HG03108 (cell line): ENCODE measurements at regions not wholly inside any gene's neighbourhood (a gene's known extent, or its start where the extent isn't known, plus 50 kb on each side); places are given as distances from the start of the nearest gene placed in this dataset.
"Not testable (repeated sequence)": the region's sequence is repeated elsewhere in the genome, so short reads cannot be mapped to it uniquely, and the experiment has no call there.

Experiments
- ATAC-seq: cut with Tn5 transposase; IDR thresholded peaks from one replicate; pipeline ENCODE4 v1.9.1; 2021; ENCODE audit warnings: moderate library complexity; ENCODE audit not compliant: unreplicated experiment

DNA sequence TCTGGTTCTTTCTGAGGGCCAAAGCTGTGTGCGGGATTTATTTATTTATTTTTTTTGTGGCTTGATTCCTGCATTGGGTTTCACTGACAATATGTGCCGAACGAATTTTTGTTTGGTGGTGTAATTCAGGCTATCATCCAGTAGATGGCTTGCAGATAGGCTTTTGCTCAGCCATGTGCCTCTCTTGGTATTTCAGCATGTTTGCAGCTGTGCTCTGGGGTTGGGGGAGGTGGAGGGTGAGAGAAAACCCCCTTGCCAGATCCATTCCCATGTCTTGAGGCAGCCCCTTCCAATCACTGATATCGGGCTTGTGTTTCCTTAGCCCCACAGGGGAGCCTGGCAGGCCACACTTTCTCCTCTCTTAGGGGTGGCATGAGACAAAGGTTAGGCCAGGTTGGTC is 302.4 kb downstream of the PTGER3 start:
- no peak for ATAC-seq

DNA sequence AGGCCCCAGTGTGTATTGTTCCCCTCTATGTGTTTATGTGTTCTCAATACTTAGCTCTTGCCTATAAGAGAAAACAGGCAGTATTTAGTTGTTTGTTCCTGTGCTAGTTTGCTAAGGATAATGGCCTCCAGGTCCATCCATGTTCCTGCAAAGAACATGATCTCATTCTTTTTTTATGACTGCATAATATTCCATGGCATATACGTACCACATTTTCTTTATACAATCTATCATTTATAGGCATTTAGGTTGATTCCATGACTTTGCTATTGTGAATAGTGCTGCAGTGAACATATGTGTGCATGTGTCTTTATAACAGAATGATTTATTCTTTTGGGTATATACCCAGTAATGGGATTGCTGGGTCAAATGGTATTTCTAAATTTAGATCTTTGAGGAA is 301.6 kb downstream of the PTGER3 start:
- not testable (repeated sequence) for ATAC-seq

DNA sequence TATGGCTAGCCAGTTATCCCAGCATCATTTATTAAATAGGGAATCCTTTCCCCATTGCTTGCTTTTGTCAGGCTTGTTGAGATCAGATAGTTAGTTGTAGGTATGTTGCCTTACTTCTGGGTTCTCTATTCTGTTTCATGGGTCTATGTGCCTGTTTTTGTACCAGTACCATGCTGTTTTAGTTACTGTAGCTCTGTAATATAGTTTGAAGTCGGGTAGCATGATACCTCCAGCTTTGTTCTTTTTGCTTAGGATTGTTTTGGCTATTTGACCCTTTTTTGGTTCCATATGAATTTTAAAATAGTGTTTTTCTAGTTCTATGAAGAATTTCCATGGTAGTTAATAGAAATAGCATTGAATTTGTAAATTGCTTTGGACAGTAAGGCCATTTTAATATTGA is 300.5 kb downstream of the PTGER3 start:
- not testable (repeated sequence) for ATAC-seq

DNA sequence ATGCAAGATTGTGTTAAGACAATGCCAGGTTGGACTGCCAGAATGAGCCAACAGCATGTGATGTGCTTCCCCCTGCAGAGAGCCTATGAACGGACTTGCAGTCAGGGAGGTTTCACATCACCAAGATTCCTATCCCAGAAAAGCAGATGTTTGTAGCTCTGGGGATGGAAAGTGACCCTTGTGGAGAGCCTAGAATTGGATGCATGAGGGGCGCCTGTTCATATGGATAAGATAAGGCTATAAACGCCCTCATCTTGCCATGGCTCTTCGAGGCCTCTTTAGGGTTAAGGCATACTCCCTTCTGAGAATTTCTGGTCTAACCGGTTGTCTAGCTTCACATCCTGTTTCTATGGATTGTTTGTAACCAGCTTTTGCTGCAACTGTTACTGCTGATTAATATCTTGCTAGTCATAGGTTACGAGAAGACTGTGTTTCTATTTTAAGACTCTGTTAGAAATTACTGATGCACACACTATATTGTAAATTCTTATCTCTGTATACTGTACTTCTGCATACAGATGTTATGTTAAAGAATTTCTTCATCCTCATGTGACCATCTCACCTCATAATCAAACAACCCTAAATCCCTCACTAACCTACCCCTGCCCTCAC is 295.8 kb downstream of the PTGER3 start:
- ATAC-seq, result not testable (repeated sequence)

DNA sequence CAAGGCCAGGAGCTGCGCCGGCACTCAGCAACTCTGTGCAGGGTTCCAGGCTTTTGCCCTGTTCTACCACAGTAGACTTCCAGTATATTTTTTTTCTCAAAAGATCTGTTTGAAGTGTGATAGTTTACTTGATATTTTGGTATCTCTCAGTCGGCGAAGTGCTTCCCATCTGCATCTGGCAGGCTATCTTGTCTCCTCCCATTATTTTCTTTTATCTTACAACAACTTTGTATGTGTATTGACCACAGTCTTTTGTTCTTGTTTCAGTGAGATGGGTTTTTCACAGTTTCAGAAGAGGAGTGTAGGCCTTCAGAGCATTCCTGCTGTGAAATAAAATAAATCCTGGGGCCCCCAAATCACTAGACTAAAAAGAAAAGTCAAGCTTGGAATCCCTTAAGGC is 292.9 kb downstream of the PTGER3 start:
- no peak for ATAC-seq

DNA sequence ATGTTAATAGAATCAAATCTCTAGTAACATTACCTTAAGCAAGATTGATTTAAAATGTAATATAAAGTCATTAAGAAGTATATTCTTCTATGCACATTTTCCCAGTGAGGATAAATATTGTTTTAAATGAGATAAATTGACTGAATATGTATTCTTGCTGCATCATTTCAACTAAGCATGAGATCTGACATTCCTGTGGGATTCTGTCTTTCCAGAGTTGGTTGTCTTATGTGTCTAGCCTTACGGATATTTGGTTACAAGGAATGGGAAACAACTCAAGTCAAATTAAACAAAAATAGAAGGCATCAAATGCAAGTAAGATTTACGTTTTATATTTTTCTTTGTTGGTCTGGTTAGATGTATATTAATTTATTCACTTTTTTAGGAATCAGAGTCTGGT is 287.5 kb downstream of the PTGER3 start:
- ATAC-seq, result no peak

DNA sequence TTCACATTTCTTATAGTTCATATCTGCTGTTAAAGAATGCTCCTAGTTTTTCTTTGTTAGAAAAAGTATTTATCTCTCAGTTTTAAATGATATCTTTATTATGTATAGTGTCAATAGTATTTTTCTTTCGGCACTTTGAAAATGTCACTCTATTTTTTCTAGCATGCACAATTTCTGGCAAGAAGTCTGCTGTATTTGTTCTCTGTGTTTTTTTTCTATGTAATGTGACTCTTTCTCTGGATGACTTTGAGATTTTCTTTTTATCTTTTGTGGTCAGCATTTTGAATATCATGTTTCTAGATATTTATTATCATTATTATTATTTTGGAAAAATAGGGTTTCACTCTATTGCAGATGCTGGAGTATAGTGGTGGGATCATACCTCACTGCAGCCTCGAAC is 285.2 kb downstream of the PTGER3 start:
- ATAC-seq, result no peak

DNA sequence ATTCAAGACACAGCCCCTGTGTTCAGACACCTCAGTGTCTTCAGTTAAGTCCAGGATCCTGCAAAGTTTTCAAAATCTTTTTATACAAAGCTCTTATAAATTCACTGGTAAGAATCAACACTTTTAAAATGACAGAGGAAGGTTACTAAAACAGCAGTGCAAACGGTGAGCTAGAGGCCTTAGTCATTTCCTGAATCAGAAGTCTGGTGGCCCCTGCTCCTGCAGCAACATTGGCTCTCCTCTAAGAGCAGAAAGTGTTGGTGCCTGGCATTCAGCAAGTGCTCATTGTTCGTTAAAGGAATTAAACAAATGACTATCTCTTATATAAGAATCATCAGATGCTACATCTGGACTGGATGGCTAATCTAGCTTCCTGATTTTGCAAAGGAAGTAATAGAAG is 282.9 kb downstream of the PTGER3 start:
- ATAC-seq, result no peak

DNA sequence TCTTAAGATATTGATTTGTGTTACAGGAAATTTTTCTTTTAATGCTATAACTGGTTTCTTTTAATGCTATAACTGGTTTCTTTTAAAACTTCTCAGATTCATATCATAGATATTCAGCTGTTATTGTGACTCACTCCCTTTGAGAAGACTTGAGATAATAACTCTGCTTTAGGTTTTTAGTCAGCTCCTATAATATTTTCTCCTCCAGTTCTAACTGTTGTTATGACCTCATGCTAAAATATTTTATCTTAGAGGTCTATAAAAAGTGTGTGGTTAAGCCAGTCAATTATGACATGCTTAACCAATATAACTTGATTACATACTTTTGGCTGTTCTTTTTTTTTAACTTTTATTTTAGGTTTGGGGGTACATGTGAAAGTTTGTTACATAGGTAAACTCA is 280.2 kb downstream of the PTGER3 start:
- ATAC-seq, result no peak

DNA sequence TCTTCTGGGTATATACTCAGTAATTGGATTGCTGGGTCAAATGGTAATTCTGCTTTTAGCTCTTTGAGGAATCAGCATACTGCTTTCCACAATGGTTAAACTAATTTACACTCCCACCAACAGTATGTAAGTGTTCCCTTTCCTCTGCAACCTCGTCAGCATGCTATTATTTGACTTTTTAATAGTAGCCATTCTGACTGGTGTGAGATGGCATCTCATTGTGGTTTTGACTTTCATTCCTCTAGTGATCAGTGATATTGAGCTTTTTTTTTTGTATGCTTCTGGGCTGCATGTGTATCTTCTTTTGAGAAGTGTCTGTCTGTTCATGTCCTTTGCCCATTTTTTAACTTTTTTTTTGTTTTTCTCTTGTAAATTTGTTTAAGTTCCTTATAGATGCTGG is 279.4 kb downstream of the PTGER3 start:
- no peak for ATAC-seq

DNA sequence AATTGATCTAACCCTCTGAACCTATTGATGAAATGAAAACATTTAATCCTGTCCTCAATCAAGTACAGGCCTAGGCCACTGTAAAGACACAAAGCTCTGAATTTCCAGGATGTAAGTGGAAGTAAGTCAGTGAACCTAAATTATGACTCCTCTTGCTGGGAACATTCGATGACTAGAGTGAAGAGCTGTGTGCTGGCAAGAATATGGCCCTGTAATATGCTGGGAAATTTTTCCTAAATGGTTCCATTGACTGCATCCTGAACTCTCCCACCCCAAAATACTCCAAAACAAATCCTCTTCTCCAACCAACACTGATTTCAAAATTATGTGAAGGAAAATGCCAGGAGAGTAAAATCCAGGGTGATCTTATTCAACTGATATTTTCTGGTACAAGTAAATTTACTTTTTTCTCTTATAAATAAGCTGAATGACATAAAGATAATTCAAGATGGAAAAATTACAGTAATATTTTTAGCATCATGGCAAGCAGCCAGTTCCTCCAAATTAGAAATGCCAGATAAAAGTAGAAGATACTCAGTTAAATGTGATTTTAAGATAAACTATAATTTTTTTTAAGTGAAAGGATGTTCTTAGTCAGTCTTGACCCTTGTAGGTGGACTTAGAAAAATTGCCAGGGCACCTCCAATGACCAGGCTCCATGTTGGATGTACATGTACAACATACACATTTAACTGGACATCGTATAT is 269.4 kb downstream of the PTGER3 start:
- ATAC-seq, result no peak

DNA sequence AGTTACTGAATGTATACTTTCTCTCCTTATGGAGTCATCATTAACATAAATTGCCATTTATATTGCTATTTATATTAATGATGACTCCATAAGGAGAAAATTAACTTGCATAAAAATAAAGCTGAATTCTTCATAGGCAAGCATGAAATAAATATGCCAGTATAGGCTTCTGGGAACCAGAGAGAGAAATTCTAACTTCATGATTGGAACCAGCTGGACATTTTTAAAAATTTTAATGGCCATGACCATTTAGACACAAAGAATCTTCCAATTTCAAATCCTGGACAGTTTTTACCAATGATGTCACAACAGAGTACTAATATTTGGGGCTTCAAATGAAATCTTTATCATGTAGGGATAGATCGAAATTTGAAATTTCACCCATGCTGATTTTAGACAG is 268.7 kb downstream of the PTGER3 start:
- no peak for ATAC-seq

DNA sequence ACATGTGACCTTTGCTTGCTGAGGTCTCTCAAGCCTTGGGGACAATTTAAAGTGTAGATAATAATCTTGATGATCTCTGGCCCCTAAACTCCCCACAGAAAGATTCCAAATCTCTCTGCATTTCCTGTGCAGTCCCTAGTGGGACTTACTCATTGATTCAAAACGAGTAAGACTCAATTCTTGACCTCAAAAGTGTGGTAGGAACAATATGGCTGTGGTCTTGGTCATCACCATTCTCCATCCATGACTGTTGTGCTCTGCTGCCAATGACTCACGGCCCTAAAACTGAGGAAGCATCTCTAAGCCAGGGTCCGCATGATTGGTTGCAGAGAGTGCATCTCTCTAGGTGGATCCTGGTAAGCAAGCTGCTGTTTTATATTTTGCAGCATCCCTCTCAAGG is 268.0 kb downstream of the PTGER3 start:
- no peak for ATAC-seq

DNA sequence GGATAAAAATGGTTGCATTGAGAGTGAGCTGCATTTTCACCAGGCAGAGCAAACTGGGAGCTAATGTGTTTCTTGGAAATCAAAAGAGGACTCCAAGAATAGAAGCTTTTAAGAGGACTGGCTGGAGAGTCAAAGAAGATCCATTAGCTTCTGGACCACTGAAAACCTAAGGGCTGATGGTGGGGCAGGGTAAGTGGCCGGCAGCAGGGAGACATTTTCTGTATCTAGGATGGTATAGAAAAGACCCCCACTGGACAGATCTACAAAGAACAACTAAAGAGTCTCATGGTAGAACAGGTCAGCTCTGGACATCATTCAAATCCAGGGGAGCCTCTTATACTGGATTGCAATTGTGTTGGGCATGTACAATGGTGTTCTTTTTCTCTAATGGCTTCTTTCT is 262.3 kb downstream of the PTGER3 start:
- no peak for ATAC-seq

DNA sequence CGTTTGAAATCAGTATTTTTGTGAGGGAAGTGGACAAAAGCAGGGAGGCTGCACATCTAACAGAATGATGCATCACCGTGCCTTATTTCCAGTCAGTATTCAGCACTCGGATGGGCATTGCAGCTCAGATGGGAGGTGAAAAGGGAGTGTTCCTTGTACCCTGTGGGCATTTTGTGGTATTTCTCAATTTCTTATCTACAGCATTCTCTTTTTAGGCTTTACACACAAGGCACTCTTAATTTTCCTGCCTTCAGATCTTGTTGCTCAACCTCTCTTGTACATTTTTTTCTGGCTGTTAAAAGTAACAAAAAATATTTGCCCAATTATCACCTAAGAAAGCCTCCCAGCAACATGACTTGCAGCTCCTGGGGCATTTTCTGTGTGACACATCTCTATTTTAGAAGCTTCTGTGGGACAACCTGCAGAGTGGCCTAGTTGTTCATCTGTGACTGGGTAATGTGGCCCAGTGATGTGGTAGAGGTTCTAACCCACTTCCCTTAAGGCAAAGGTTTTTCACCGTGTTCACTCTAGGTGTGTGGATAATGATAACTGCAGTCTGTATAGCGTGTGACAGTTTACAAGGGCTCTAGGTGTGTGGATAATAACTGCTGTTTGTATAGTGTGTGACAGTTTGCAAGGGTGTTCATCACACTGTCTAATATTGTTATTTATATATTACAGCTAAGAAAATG is 257.2 kb downstream of the PTGER3 start:
- ATAC-seq, result no peak

DNA sequence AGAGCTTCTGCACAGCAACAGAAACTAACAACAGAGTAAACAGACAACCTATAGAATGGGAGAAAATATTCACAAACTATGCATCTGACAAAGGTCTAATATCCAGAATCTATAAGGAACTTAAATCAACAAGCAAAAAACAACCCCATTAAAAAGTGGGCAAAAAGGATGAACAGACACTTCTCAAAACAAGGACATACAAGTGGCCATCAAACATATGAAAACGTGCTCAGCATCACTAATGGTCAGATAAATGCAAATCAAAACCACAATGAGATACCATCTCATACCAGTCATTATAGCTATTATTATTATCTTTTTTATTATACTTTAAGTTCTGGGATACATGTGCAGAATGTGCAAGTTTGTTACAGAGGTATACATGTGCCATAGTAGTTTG is 252.6 kb downstream of the PTGER3 start:
- not testable (repeated sequence) for ATAC-seq

DNA sequence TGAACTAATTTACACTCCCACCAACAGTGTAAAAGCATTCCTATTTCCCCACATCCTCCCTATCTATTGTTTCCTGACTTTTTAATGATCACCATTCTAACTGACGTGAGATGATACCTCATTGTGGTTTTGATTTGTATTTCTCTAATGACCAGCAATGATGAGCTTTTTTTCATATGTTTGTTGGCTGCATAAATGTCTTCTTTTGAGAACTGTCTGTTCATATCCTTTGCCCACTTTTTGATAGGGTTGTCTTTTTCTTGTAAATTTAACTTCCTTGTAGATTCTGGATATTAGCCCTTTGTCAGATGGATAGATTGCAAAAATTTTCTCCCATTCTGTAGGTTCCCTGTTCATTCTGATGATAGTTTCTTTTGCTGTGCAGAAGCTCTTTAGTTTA is 251.3 kb downstream of the PTGER3 start:
- ATAC-seq, result not testable (repeated sequence)

DNA sequence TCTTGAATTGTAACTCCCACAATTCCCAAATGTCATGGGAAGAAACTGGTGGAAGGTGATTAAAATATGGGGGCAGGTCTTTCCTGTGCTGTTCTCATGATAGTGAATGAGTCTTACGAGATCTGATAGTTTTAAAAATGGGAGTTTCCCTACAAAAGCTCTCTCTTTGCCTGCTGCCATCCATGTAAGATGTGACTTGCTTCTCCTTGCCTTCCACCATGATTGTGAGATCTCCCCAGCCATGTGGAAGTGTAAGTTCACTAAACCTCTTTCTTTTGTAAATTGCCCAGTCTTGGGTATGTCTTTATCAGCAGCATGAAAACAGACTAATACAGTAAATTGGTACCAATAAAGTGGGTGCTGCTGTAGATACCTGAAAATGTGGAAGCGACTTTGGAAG is 245.0 kb downstream of the PTGER3 start:
- not testable (repeated sequence) for ATAC-seq

DNA sequence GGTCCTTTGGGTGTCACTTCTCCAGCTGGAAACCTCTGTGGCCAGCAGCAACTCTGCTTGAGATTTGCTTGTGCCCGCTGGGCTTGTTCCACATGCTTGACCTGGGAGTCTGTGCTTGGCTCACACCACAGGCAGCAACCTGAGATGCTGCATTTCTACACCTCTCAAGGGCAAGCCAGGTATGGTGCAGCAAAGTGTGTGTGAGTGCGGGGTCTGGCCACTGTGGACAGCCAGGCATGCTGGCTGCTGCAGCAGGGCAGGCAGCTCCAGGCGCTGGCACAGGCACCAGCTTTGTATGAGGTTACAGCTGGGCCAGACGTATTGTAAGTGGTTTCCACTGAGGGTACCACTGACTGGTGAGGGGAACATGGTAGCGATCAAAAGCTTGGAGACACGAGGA is 242.0 kb downstream of the PTGER3 start:
- ATAC-seq, result no peak

DNA sequence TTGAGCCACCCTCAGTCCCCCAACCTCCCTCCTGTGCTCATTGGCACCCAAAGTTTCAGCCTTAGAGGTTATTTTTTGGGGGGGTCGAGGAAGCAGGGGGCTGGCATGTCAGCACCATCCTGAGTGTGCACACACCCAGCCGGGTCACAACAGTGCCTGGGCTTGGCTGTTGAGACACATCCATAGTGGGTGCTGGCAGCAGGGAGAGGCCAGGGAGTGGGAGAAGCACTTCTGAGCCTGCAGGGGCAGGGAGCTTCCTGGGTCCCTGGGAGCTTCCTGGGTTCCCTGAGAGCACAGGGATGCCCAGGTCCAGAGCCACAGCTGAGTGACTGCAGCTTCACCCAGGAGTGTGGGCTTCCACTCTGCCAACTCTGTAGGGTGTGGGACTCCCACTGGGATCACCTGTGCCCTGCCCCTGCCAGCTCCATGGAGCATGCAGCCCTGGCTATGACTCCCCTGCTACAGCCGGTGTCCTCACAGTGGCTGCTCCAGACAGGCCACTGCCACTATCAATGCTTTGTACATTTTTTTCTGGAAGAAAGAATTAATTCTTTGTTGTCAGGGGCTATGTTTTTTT is 240.4 kb downstream of the PTGER3 start:
- no peak for ATAC-seq

DNA sequence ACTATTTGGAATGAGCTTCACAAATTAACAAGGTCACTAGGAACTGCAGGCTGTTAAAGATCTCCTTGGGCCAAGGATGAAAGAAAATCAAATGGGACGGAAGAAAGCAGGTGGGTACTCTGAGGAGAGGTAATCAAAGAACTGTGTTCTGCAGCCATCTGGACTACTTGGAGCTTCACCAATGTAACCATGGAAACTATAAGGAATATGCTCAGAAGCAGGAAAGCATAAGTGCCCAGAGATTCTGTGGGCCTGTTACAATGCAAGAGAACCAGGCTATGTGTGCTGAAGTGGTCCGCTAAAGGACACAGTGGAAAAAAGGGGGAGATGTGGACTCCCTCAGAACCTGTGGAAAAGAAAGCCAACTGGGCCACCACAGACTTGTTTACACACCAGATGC is 238.5 kb downstream of the PTGER3 start:
- no peak for ATAC-seq

DNA sequence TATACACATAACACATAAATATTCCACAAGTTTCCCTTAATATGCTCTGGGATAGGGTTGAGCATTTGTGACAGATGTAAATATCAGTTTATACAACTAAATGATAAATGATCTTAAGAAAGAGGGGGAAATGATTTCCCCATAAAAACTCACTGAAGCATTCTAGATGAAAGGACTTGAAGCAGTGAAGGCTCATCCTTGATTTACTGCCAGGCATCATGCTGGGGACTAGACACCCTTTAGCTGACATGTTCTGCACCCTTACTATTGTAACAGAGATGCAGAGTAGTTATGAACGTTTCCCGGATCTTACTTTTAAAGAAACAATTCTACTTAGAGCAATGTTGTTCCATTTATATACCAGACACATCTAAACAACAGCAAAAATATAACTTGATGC is 235.8 kb downstream of the PTGER3 start:
- no peak for ATAC-seq
